GM19463 (cell line): ENCODE measurements at regions not wholly inside any gene's neighbourhood (a gene's known extent, or its start where the extent isn't known, plus 50 kb on each side); places are given as distances from the start of the nearest gene placed in this dataset.
A peak's percentile ranks its signal among the peaks of the same experiment; 100 is the strongest.

Experiments used
- ATAC-seq: cut with Tn5 transposase; IDR thresholded peaks from one replicate; pipeline ENCODE4 v1.9.1; 2021; ENCODE audit warnings: mild to moderate bottlenecking, moderate library complexity; ENCODE audit not compliant: unreplicated experiment

- ATAC-seq: peak; percentile 41
These were observed 277.7 kb downstream of the ARAP2 start for GRCh38 chr4:35966566-35966965.

- ATAC-seq: peak; percentile 67
These were observed 273.9 kb downstream of the ARAP2 start for GRCh38 chr4:35970366-35970960.

- ATAC-seq: no peak
These were observed 271.5 kb downstream of the ARAP2 start for GRCh38 chr4:35972814-35973213.

- ATAC-seq: peak; percentile 59
These were observed 268.5 kb downstream of the ARAP2 start for GRCh38 chr4:35975617-35976355.

GRCh38 chr4:35978551-35978950, 265.8 kb downstream of the ARAP2 start:
- no peak for ATAC-seq

DNA sequence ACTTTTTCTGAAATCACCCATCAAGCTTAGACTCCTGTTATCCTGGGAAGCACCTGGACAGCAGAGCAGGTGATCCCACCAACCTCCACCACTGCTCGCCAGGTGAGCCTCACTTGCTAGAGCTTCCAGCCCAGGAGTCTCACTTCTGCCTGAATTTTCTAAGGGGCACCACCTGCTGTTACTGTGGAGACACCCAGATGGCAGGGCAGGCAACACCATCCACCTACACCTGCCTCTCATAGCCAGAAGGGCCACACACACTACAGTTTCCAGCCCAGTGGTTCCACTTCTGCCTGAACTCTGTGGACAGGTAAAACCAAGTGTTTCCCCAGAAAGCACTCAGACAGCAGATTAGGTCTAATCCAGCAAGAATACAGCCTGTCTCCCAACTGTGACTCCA, 262.0 kb downstream of the ARAP2 start:
- no peak for ATAC-seq

DNA sequence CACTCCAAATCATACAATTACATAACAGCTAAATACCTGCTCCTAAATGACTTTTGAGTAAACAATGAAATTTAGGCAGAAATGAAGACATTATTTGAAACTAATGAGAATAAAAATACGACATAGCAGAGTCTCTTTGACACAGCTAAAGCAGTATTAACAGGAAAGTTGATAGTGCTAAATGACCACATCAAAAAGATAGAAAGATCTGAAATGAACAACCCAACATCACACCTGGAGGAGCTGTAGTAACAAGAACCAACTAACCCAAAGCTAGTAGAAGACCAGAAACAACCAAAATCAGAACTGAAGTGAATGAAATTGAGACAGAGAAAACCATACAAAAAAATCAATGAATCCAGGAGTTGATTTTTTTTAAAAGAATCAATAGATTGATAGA, 257.8 kb downstream of the ARAP2 start:
- ATAC-seq: no peak

DNA sequence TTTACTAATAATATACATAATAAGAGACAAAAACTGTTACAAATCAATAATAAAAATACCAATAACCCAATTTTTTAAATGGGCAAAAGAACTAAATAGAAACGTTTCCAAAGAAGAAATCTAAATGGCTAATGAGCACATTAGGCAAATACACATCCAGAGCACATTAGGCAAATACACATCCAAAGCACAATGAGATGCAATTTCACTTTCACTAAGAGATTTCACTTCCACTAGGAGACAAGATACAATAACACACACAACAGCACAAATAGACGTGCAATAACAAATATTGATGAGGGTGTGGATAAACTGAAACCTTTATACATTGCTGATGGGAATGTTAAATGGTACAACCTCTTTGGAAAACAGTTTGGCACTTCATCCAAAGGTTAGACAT, 250.7 kb downstream of the ARAP2 start:
- peak; percentile 50 for ATAC-seq

DNA sequence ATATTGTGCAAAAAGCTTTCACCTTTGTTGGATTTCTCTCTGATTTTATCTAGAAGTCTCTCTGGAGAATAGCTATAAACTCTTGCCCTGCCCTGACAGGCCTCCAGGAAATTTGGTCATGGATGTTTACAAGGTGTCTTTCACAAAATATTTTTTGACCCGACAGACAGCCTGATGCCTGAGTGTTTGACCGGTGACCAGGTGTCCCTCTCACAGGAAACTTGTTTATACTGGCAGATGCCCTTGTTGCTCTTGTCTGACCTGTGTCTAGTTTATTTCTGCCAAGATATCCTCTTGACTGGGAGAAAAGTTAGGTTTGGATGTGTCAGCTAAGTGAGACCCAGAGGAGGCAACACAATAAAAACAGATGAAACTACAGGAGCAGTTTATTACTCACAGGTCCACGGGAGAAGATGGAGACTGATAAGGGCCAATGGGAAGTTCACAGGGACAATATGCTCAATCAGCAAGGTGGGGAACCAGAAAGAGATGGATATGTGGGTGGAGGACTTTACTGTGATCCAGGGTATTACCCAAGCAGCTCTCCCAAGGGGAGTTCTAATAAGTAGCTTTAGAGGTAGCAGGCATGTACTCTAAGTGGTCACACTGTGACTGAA, 243.3 kb downstream of the ARAP2 start:
- ATAC-seq: no peak

DNA sequence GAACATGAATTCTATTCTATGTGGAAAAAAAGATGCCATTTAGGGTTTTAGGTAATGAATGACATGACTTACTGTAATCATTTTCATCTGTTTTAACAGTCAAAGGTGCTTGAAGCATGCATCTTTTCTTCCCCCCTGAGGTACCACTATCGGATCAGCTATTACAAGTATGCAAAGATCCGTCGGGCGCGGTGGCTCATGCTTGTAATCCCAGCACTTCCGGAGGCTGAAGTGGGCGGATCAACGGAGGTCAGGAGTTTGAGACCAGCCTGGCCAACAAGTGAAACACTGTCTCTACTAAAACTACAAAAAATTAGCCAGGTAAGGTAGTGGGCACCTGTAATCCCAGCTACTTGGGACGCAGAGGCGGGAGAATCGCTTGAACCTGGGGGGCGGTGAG, 241.3 kb downstream of the ARAP2 start:
- no peak for ATAC-seq

- no peak for ATAC-seq
These were observed 240.0 kb downstream of the ARAP2 start for GRCh38 chr4:36004204-36004851.

DNA sequence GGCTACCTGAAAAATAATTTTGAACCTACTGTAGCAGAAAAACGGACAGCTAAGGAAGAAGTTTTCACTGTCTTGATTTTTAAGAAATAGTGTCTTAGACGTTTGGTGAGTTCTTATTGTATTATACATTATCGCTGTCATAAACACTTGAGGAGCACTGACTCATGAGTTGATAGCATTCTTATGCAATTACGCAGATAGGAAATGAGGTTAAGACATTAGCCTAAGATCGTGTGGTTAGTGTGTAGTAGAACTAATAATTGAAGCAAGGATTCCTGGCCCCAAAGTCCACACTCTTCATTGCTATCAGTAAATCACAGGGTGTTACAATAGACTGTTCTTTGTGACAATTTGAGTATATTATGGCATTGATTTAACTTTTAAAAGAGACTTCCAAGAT, 238.1 kb downstream of the ARAP2 start:
- no peak for ATAC-seq

GRCh38 chr4:36010397-36010929, 233.9 kb downstream of the ARAP2 start:
- ATAC-seq: no peak

- no peak for ATAC-seq
These were observed 232.9 kb downstream of the ARAP2 start for GRCh38 chr4:36011381-36011780.

GRCh38 chr4:36012503-36012902, 231.8 kb downstream of the ARAP2 start:
- ATAC-seq: no peak

- ATAC-seq: no peak
These were observed 231.1 kb downstream of the ARAP2 start for GRCh38 chr4:36013206-36013605.
